ENCODE measurements at regions not wholly inside any gene's neighbourhood (a gene's known extent, or its start where the extent isn't known, plus 50 kb on each side); places are given as distances from the start of the nearest gene placed in this dataset.

- TF ChIP-seq CTCF (IDR thresholded peaks at IDR 0.05; ENCODE audit: poor library complexity) (no peak), EZH2phosphoT487 (IDR thresholded peaks at IDR 0.05; ENCODE audit: low read depth, severe bottlenecking, unreplicated experiment) (no peak)
These were observed 207.9 kb upstream of the COL8A1 start for GRCh38 chr3:99430348-99431134.
